Astrocyte of the cerebellum (primary cell): ENCODE measurements at regions not wholly inside any gene's neighbourhood (a gene's known extent, or its start where the extent isn't known, plus 50 kb on each side); places are given as distances from the start of the nearest gene placed in this dataset.

Experiments
- DNase-seq: peaks from one replicate; pipeline ENCODE4 v3.0.0-alpha.2; 2011; ENCODE audit warnings: low read depth
- H3K4me3 ChIP-seq: 2 replicates; pipeline ENCODE4 v1.5.1; 2011; ENCODE audit warnings: mild to moderate bottlenecking, low read depth, low read length, moderate library complexity
- CTCF ChIP-seq: IDR thresholded peaks from 2 replicates; pipeline ENCODE4 v1.5.1; 2012; ENCODE audit warnings: low read length, low read depth, moderate library complexity, mild to moderate bottlenecking; ENCODE audit errors: missing control alignments
- in situ Hi-C: cut with HindIII; loops from 2 replicates; pipeline ENCODE4 v1.10.0; 2017; ENCODE audit warnings: low sequenced_read_pairs

GRCh38 chr18:71986351-71987050, 557.6 kb downstream of the CBLN2 start:
- in situ Hi-C loops, result no loop called here
- H3K4me3 ChIP-seq, result no peak overlapping the region
- no peak for TF ChIP-seq CTCF
- no peak for DNase-seq

GRCh38 chr18:71976744-71977143, 567.4 kb downstream of the CBLN2 start:
- no peak for DNase-seq
- in situ Hi-C loops, result no loop called here
- no peak overlapping the region for H3K4me3 ChIP-seq
- TF ChIP-seq CTCF, result no peak

GRCh38 chr18:71966791-71967190, 577.4 kb downstream of the CBLN2 start:
- in situ Hi-C loops, result no loop called here
- no peak for DNase-seq
- no peak for TF ChIP-seq CTCF
- no peak overlapping the region for H3K4me3 ChIP-seq

- in situ Hi-C loops, result no loop called here
- no peak for DNase-seq
- H3K4me3 ChIP-seq, result no peak overlapping the region
- no peak for TF ChIP-seq CTCF
Measured at GRCh38 chr18:71958605-71959004, 585.5 kb downstream of the CBLN2 start.

GRCh38 chr18:71951001-71951400, 593.1 kb downstream of the CBLN2 start:
- no peak overlapping the region for H3K4me3 ChIP-seq
- no peak for DNase-seq
- TF ChIP-seq CTCF, result no peak
- in situ Hi-C loops, result no loop called here

GRCh38 chr18:71942433-71942832, 601.7 kb downstream of the CBLN2 start:
- in situ Hi-C loops, result no loop called here
- no peak for DNase-seq
- no peak for TF ChIP-seq CTCF
- no peak overlapping the region for H3K4me3 ChIP-seq
